ENCODE measurements at regions not wholly inside any gene's neighbourhood (a gene's known extent, or its start where the extent isn't known, plus 50 kb on each side); places are given as distances from the start of the nearest gene placed in this dataset.

DNA sequence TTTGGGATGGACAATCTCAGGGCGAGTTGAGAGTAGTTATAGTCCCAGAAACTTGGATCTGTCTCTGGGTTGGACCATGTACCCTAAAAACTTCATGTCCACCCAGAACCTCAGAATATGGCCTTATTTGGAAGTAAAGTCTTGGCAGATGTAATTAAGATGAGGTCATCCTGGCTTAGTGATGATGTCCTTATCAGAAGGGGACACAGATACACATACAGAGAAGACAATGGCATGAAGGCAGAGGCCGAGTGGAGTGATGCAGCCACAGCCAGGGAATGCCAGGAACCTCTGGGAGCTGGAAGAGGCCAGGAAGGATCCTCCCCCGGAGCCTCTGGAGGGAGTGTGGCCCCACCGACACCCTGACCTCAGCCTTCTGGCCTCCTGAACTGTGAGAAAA is 61.2 kb upstream of the STX18 start:
- ATAC-seq: no peak
- H3K27me3 ChIP-seq (replicated peaks in 1 of 2; ENCODE audit: control insufficient read depth in 2 of 2, insufficient read depth in 2 of 2, low read length in 1 of 2): no peaks in the 10 kb centered on the region
- no peak overlapping the region for H3K9ac ChIP-seq (ENCODE audit: control insufficient read depth, insufficient read depth, low read length)
- WGBS (ENCODE audit: insufficient coverage, insufficient replicate concordance, low lambda C conversion rate, missing lambda C conversion rate): 65% methylated on average over 4 of the region's 4 CpGs
- BruUV-seq (replicated peaks): no TSS peak
- H3K79me2 ChIP-seq (ENCODE audit: control insufficient read depth, insufficient read depth, low read length): no peaks in the 10 kb centered on the region
- no peak overlapping the region for H2AFZ ChIP-seq (ENCODE audit: control insufficient read depth, low read depth, low read length)
- SMC1A ChIA-PET (ENCODE audit: uncharacterized antibody, unreplicated experiment): no interaction called here
- no peaks in the 10 kb centered on the region for H3K36me3 ChIP-seq (ENCODE audit: control insufficient read depth in 2 of 2, insufficient read depth in 2 of 2, low read length in 1 of 2)
- CTCF ChIA-PET: no interaction called here
- no peak overlapping the region for H3K4me3 ChIP-seq
- intact Hi-C loops (cut with micrococcal nuclease; ENCODE audit: unreplicated experiment): no loop called here
- in situ Hi-C loops (cut with MboI): no loop called here
- TF ChIP-seq E2F8 (IDR thresholded peaks at IDR 0.05; ENCODE audit: low read depth, partially characterized antibody): no peak
- no peak for TF ChIP-seq MYC (IDR thresholded peaks at IDR 0.05; ENCODE audit: insufficient read depth, insufficient read length, insufficient replicate concordance, low read length, severe bottlenecking)
- no peak for TF ChIP-seq CUX1 (IDR thresholded peaks at IDR 0.05; ENCODE audit: insufficient replicate concordance, low read depth, low read length)
- no peak for FAIRE-seq
- no peaks in the 10 kb centered on the region for H3K4me1 ChIP-seq (ENCODE audit: control insufficient read depth, insufficient read depth, low read length)
- RAD21 ChIA-PET (ENCODE audit: unreplicated experiment): no interaction called here
- H3K4me2 ChIP-seq (ENCODE audit: control insufficient read depth, insufficient read depth): no peak overlapping the region
- H3K27ac ChIP-seq (ENCODE audit: control insufficient read depth, insufficient read depth): no peak overlapping the region
- no peaks in the 10 kb centered on the region for H3K9me3 ChIP-seq (replicated peaks; ENCODE audit: control insufficient read depth, insufficient read depth, low read length)
- POLR2A ChIA-PET: no interaction called here
- H4K20me1 ChIP-seq (ENCODE audit: control insufficient read depth, insufficient read depth): no peaks in the 10 kb centered on the region
- no peak for DNase-seq (ENCODE audit: low read depth, low spot score)

Data from GM12878 (cell line).